ENCODE measurements at regions not wholly inside any gene's neighbourhood (a gene's known extent, or its start where the extent isn't known, plus 50 kb on each side); places are given as distances from the start of the nearest gene placed in this dataset.
"Not testable (repeated sequence)": the region's sequence is repeated elsewhere in the genome, so short reads cannot be mapped to it uniquely, and the experiment has no call there.

DNA sequence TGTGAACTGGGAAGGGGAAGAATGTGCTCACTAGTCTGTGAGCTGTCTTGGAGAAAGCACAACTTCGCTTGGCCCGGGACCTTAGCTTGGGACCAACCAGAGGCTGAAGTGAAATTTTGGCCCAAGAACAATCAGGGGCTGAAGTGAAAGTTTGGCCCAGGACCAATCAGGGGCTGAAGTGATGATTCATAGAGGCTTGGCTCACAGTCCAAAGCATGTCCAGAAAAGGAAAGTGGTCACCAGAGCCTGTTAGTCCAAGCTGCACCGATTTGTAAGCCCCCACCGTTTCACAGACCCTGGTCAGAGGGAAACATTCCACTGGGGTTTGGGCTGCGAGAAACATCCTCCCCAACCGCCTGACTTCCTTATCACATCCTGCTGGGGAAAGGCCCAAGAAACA, 763.3 kb downstream of the SPATA31A7 start:
- H3K36me3 ChIP-seq (ENCODE audit: control insufficient read depth in 2 of 2, insufficient read depth in 1 of 2, low read length in 2 of 2); POLR2A ChIA-PET; CTCF ChIA-PET; H3K4me1 ChIP-seq (ENCODE audit: control insufficient read depth, insufficient read depth, low read length); H3K9me3 ChIP-seq (ENCODE audit: control insufficient read depth, insufficient read depth, low read depth, low read length); H3K4me3 ChIP-seq (ENCODE audit: low read depth, low read length); H3K27ac ChIP-seq (ENCODE audit: extremely low read depth, low read depth, low read length): not testable (repeated sequence)

DNA sequence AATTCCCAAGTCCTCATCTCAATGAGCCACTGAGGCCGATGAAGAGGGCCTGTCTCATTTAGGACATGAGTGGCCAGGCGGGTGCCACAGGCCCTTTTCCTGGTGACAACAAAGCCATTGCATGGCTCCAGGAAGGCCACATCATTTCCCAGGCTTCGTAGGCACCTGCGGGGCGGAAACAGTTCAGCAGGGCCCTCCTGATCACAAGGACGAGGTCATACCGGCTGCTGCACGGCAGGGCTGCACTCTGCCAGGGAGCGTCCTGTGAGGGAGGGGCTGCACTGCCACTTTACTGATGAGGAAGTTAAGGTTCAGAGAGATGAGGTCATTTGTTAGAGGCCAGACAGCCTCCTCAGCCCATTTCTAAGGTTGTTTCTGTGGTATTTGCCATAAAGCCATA, 781.8 kb downstream of the SPATA31A7 start:
- POLR2A ChIA-PET; H3K4me1 ChIP-seq (ENCODE audit: control insufficient read depth, insufficient read depth, low read length); H3K27ac ChIP-seq (ENCODE audit: extremely low read depth, low read depth, low read length); H3K9me3 ChIP-seq (ENCODE audit: control insufficient read depth, insufficient read depth, low read depth, low read length); CTCF ChIA-PET; H3K36me3 ChIP-seq (ENCODE audit: control insufficient read depth in 2 of 2, insufficient read depth in 1 of 2, low read length in 2 of 2); H3K4me3 ChIP-seq (ENCODE audit: low read depth, low read length): not testable (repeated sequence)

DNA sequence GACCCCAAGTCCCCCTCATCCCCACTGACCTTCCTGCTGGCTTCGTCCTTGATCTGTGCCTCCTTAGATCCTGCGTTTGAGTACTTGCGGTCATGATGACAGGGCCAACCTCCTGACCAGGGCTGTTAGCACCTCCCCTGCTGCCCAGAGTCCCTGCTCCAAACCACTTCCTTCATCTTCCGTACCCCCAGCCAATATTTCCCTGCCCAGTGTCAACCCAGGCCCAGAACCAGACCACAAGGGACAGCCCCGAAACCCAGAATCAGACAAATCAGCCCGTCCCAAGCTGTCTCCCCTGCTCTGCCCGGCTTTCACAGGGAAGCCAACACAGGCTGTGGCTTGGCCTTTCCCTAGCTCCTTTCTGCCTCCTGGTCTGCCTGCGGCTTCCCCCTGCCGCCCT, 784.7 kb downstream of the SPATA31A7 start:
- CTCF ChIA-PET; H3K4me1 ChIP-seq (ENCODE audit: control insufficient read depth, insufficient read depth, low read length); H3K9me3 ChIP-seq (ENCODE audit: control insufficient read depth, insufficient read depth, low read depth, low read length); POLR2A ChIA-PET; H3K27ac ChIP-seq (ENCODE audit: extremely low read depth, low read depth, low read length); H3K36me3 ChIP-seq (ENCODE audit: control insufficient read depth in 2 of 2, insufficient read depth in 1 of 2, low read length in 2 of 2); H3K4me3 ChIP-seq (ENCODE audit: low read depth, low read length): not testable (repeated sequence)

DNA sequence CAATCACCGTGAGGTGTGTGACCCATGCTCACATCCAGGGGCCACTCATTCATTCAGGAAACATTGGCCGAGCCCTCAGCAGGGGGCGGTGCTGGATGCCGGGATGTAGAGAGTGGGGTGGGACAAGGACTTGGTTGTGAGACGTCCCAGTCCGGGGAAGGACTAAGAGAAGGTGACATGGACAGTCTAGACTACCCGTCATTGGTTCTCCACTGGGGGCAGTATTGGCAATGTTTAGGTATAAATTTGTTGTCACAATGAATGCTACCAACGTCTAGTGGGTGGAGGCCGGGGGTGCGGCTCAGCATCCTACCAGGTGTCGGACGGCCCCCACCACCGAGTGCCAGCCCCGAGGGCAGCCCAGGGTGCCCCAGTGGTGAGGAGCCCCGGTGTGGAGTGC, 786.5 kb downstream of the SPATA31A7 start:
- H3K9me3 ChIP-seq (ENCODE audit: control insufficient read depth, insufficient read depth, low read depth, low read length); H3K36me3 ChIP-seq (ENCODE audit: control insufficient read depth in 2 of 2, insufficient read depth in 1 of 2, low read length in 2 of 2); H3K4me3 ChIP-seq (ENCODE audit: low read depth, low read length); POLR2A ChIA-PET; H3K27ac ChIP-seq (ENCODE audit: extremely low read depth, low read depth, low read length); H3K4me1 ChIP-seq (ENCODE audit: control insufficient read depth, insufficient read depth, low read length); CTCF ChIA-PET: not testable (repeated sequence)

DNA sequence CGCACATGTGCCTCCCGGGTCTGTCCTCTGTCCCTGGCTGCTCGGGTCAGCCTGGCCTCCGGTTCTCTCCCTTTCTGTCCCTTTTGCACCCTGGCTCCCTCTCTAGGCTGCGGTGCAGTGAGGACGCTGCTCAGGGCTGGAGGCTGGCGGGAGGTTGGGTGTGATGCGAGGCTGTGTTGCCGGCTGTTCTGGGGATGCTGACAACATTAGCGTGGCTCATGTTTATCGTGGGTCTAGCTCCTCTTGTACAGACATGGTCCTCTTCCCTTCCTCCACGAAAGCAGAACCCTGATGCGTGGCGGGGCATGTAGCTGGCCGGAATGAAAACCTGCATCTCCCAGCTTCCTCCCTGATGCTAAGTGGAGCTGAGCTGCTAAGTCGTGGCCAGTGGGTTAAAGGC, 792.9 kb downstream of the SPATA31A7 start:
- H3K36me3 ChIP-seq (ENCODE audit: control insufficient read depth in 2 of 2, insufficient read depth in 1 of 2, low read length in 2 of 2); H3K4me3 ChIP-seq (ENCODE audit: low read depth, low read length); H3K27ac ChIP-seq (ENCODE audit: extremely low read depth, low read depth, low read length); POLR2A ChIA-PET; H3K9me3 ChIP-seq (ENCODE audit: control insufficient read depth, insufficient read depth, low read depth, low read length); H3K4me1 ChIP-seq (ENCODE audit: control insufficient read depth, insufficient read depth, low read length); CTCF ChIA-PET: not testable (repeated sequence)

DNA sequence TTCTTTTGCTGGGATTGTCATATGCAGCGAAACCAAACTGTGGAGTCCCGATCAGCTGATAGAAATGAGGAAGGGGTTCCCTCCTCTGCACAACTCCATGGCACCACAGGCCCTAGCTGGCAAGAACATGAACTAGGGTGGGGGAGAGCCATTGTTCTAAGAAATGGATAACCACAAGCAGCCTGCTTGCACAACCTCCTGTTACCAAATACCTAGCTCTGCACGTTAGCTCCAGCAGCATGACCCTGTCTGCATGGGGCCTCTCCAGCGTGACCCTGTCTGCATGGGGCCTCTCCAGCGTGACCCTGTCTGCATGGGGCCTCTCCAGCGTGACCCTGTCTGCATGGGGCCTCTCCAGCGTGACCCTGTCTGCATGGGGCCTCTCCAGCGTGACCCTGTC, 793.6 kb downstream of the SPATA31A7 start:
- H3K9me3 ChIP-seq (ENCODE audit: control insufficient read depth, insufficient read depth, low read depth, low read length); CTCF ChIA-PET; POLR2A ChIA-PET; H3K4me1 ChIP-seq (ENCODE audit: control insufficient read depth, insufficient read depth, low read length); H3K36me3 ChIP-seq (ENCODE audit: control insufficient read depth in 2 of 2, insufficient read depth in 1 of 2, low read length in 2 of 2); H3K4me3 ChIP-seq (ENCODE audit: low read depth, low read length); H3K27ac ChIP-seq (ENCODE audit: extremely low read depth, low read depth, low read length): not testable (repeated sequence)

DNA sequence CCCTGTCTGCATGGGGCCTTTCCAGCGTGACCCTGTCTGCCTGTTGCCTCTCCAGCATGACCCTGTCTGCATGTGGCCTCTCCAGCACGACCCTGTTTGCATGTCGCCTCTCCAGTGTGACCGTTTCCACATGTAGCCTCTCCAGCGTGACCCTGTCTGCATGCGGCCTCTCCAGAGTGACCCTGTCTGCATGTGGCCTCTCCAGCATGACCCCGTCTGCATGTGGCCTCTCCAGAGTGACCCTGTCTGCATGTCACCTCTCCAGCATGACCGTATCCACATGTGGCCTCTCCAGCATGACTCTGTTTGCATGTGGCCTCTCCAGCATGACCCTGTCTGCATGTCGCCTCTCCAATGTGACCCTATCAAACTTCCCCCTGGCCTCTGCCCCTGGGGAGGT, 794.1 kb downstream of the SPATA31A7 start:
- H3K4me1 ChIP-seq (ENCODE audit: control insufficient read depth, insufficient read depth, low read length); H3K9me3 ChIP-seq (ENCODE audit: control insufficient read depth, insufficient read depth, low read depth, low read length); CTCF ChIA-PET; H3K27ac ChIP-seq (ENCODE audit: extremely low read depth, low read depth, low read length); H3K36me3 ChIP-seq (ENCODE audit: control insufficient read depth in 2 of 2, insufficient read depth in 1 of 2, low read length in 2 of 2); H3K4me3 ChIP-seq (ENCODE audit: low read depth, low read length); POLR2A ChIA-PET: not testable (repeated sequence)
- 0 out of 2 replicates have a peak, but pooled peaks have one; percentile 12 for TF ChIP-seq GLIS1 (tag by site-specific recombination; IDR thresholded peaks at IDR 0.05)

DNA sequence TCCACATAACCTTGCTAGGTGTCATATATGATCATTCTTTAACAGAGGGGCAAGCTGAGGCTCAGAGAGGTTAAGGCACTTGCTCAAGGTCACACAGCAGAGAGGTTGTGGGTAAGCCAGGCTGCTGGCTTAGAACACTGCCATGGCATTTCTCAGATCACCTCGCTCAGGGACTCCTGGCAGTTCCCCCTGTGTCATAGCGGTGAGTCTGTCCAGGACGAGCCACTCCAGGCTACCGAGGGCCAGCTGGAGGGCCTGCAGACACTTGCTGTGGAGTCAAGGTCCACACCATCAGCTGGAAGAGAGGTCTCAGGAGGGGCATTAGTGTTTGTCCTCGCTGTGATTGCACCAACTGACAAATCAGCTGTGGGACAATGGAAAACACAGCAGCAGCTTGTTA, 794.7 kb downstream of the SPATA31A7 start:
- H3K27ac ChIP-seq (ENCODE audit: extremely low read depth, low read depth, low read length); H3K4me3 ChIP-seq (ENCODE audit: low read depth, low read length); H3K4me1 ChIP-seq (ENCODE audit: control insufficient read depth, insufficient read depth, low read length); POLR2A ChIA-PET; H3K9me3 ChIP-seq (ENCODE audit: control insufficient read depth, insufficient read depth, low read depth, low read length); H3K36me3 ChIP-seq (ENCODE audit: control insufficient read depth in 2 of 2, insufficient read depth in 1 of 2, low read length in 2 of 2); CTCF ChIA-PET: not testable (repeated sequence)

DNA sequence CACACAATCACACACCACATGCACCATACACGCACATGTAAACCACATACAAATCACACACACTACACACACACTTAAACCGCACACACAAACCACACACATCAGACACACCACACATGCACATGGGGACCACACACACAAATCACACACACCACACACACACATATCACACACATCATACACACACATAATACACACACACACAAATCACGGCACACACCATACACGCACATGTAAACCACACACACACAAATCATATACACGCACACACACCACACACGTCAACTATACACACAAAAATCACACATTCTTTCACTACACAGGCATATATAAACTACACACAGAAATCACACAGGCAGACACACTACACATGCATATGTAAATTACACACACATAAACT, 802.3 kb downstream of the SPATA31A7 start:
- POLR2A ChIA-PET; H3K27ac ChIP-seq (ENCODE audit: extremely low read depth, low read depth, low read length); H3K4me1 ChIP-seq (ENCODE audit: control insufficient read depth, insufficient read depth, low read length); H3K36me3 ChIP-seq (ENCODE audit: control insufficient read depth in 2 of 2, insufficient read depth in 1 of 2, low read length in 2 of 2); H3K4me3 ChIP-seq (ENCODE audit: low read depth, low read length); H3K9me3 ChIP-seq (ENCODE audit: control insufficient read depth, insufficient read depth, low read depth, low read length); CTCF ChIA-PET: not testable (repeated sequence)

DNA sequence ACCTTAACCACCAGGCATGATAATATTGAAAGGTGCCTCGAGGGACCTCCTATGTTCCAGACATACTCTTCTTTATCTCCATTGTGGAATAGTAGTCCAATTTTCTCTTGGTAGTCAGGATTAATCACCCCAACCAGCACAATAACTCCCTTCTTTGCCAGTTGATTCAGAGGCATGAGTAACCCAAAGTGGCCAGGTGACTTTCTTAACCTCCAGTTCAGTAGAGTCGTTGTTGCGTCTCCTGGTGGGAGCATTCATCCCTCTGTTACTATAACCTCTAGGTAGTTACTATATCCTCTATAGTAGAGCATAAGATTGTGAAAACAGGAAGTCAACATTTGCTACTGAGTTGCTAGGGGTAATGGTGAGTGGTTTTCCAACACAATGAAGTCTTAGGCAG, 842.6 kb downstream of the SPATA31A7 start:
- H3K27ac ChIP-seq (ENCODE audit: extremely low read depth, low read depth, low read length); CTCF ChIA-PET; H3K4me1 ChIP-seq (ENCODE audit: control insufficient read depth, insufficient read depth, low read length); H3K9me3 ChIP-seq (ENCODE audit: control insufficient read depth, insufficient read depth, low read depth, low read length); POLR2A ChIA-PET; H3K36me3 ChIP-seq (ENCODE audit: control insufficient read depth in 2 of 2, insufficient read depth in 1 of 2, low read length in 2 of 2); H3K4me3 ChIP-seq (ENCODE audit: low read depth, low read length): not testable (repeated sequence)

DNA sequence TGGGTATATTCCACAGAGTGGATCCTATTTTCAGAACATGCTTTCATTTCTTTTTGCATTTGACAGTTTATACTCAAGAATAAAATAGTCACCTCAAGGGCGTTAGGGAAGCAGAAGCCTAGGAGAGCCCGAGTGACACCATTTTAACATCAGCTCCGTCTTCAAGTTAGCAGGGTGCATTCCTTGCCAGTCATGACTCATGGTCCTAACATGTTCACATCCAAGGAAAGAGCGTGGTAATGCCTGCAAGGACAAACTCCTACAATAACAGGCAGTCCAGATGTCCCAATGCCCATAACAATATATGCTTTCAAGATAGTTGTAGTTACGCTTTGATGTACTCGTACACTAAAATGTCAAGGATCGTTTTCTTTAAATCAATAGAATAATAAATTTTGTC, 848.4 kb downstream of the SPATA31A7 start:
- H3K4me1 ChIP-seq (ENCODE audit: control insufficient read depth, insufficient read depth, low read length); H3K36me3 ChIP-seq (ENCODE audit: control insufficient read depth in 2 of 2, insufficient read depth in 1 of 2, low read length in 2 of 2); H3K4me3 ChIP-seq (ENCODE audit: low read depth, low read length); H3K27ac ChIP-seq (ENCODE audit: extremely low read depth, low read depth, low read length); H3K9me3 ChIP-seq (ENCODE audit: control insufficient read depth, insufficient read depth, low read depth, low read length); POLR2A ChIA-PET; CTCF ChIA-PET: not testable (repeated sequence)

DNA sequence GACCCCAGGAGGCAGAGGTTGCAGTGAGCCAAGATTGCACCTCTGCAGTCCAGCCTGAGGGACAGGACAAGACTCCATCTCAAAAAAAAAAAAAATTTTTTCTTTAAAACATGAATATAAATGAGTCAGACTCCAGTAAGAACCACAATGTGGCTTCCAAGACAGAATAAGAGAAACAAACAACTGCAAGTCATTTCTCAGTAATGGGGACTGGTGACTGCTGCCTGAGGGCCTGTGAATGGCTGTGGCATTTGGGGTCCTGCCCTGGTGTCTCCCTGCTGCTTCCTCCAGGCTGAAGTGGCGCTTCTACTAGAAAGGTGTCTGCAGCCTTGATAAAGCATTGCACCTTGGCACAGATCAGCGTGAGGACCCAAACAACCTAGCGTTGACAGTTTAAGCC, 868.3 kb downstream of the SPATA31A7 start:
- H3K36me3 ChIP-seq (ENCODE audit: control insufficient read depth in 2 of 2, insufficient read depth in 1 of 2, low read length in 2 of 2); POLR2A ChIA-PET; CTCF ChIA-PET; H3K9me3 ChIP-seq (ENCODE audit: control insufficient read depth, insufficient read depth, low read depth, low read length); H3K4me3 ChIP-seq (ENCODE audit: low read depth, low read length); H3K4me1 ChIP-seq (ENCODE audit: control insufficient read depth, insufficient read depth, low read length); H3K27ac ChIP-seq (ENCODE audit: extremely low read depth, low read depth, low read length): not testable (repeated sequence)

Data from HEK293 (cell line).